Keratinocyte (primary cell): ENCODE measurements at regions not wholly inside any gene's neighbourhood (a gene's known extent, or its start where the extent isn't known, plus 50 kb on each side); places are given as distances from the start of the nearest gene placed in this dataset.

Experiments used
- EZH2 ChIP-seq: IDR thresholded peaks from one replicate; pipeline ENCODE4 v1.6.1; 2012; ENCODE audit warnings: inconsistent platforms, mild to moderate bottlenecking, low read length, moderate library complexity
- TF ChIP-seq, protein P1 (sequence below), 3 experiments: IDR thresholded peaks in 1 of 3; conservative IDR thresholded peaks in 1 of 3; optimal IDR thresholded peaks in 1 of 3; 2 replicates in 2 of 3; 3 replicates in 1 of 3; pipeline versions ENCODE3 to v1.5.1; 2011; ENCODE audit warnings: low read length in 3 of 3, mild to moderate bottlenecking in 3 of 3, moderate library complexity in 2 of 3, control low read depth in 1 of 3, inconsistent platforms in 1 of 3; ENCODE audit not compliant: insufficient read depth in 2 of 3; ENCODE audit errors: extremely low read depth in 1 of 3

DNA sequence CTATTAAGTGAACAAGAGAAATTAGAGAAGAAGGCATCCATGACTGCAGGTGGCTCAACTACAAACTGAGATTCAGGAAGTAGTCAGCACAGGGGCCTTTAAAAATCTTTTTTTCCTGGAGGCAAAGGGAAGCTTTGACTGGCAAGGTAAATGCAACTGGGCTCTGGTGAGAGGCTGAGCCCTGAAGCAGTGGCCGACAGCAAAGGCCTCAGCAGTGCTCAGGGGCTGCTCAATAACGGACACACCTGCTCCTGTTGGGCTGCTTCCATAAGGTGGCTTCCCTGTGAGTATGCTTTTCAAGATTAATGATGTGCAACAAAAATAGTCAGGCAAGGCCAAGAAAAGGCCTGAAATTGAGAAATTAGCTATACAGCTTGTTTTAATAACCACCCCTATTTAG is 134.2 kb upstream of the RGMB start:
- TF ChIP-seq, protein P1, sequence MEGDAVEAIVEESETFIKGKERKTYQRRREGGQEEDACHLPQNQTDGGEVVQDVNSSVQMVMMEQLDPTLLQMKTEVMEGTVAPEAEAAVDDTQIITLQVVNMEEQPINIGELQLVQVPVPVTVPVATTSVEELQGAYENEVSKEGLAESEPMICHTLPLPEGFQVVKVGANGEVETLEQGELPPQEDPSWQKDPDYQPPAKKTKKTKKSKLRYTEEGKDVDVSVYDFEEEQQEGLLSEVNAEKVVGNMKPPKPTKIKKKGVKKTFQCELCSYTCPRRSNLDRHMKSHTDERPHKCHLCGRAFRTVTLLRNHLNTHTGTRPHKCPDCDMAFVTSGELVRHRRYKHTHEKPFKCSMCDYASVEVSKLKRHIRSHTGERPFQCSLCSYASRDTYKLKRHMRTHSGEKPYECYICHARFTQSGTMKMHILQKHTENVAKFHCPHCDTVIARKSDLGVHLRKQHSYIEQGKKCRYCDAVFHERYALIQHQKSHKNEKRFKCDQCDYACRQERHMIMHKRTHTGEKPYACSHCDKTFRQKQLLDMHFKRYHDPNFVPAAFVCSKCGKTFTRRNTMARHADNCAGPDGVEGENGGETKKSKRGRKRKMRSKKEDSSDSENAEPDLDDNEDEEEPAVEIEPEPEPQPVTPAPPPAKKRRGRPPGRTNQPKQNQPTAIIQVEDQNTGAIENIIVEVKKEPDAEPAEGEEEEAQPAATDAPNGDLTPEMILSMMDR (optimal IDR thresholded peaks at IDR 0.05 in 1 of 3, IDR thresholded peaks at IDR 0.05 in 1 of 3, conservative IDR thresholded peaks at IDR 0.05 in 1 of 3; ENCODE audit: extremely low read depth in 1 of 3, insufficient read depth in 2 of 3, low read length in 3 of 3), result no peak
- no peak for TF ChIP-seq EZH2
